CD4-positive, alpha-beta T cell (primary cell): ENCODE measurements at regions not wholly inside any gene's neighbourhood (a gene's known extent, or its start where the extent isn't known, plus 50 kb on each side); places are given as distances from the start of the nearest gene placed in this dataset.

Source experiments
- ATAC-seq: fragments of 200-7000 bp; cut with Tn5 transposase; one replicate; pipeline ENCODE4 v1.10.0; 2022; ENCODE audit warnings: mild to moderate bottlenecking; ENCODE audit not compliant: poor library complexity
- CTCF ChIA-PET: fragments of 350-600 bp; sonication (Branson Sonifier 250); formaldehyde crosslinking; loops from one replicate; lab custom pipeline; 2021; ENCODE audit warnings: antibody characterized with exemption, inconsistent platforms; lab: Charles Lee
- POLR2A ChIA-PET: fragments of 350-600 bp; sonication (Branson Sonifier 250); formaldehyde crosslinking; loops from one replicate; lab custom pipeline; 2021; ENCODE audit warnings: antibody characterized with exemption, inconsistent platforms; lab: Charles Lee
- DNase-seq, 14 experiments: peaks; one replicate each; pipeline ENCODE4 v3.0.0-alpha.2; 2013 to 2020; ENCODE audit warnings: mixed read lengths in 2 of 14
- H3K27ac ChIP-seq, 2 donors: one replicate each; pipeline versions ENCODE4 v1.5.1 to v1.7.0; 2013; ENCODE audit warnings: low read length in 2 of 2, low read depth in 1 of 2, mild to moderate bottlenecking in 1 of 2
- H3K27me3 ChIP-seq, 2 experiments: 1 replicate in 1 of 2; 2 replicates in 1 of 2; pipeline versions ENCODE4 v1.6.1 to v1.7.0; 2013; ENCODE audit warnings: low read length in 2 of 2, control low read depth in 1 of 2, mild to moderate bottlenecking in 1 of 2, moderate library complexity in 1 of 2; ENCODE audit not compliant: insufficient read depth in 2 of 2, control insufficient read depth in 1 of 2
- H3K36me3 ChIP-seq: one replicate; pipeline ENCODE4 v1.6.1; 2013; ENCODE audit warnings: low read length, control low read depth; ENCODE audit not compliant: insufficient read depth
- H3K4me1 ChIP-seq: one replicate; pipeline ENCODE4 v1.6.1; 2013; ENCODE audit warnings: low read length, control low read depth; ENCODE audit not compliant: insufficient read depth
- H3K4me3 ChIP-seq: one replicate; pipeline ENCODE4 v1.5.1; 2013; ENCODE audit warnings: mild to moderate bottlenecking, low read length, moderate library complexity
- H3K9me3 ChIP-seq, 2 experiments: 1 replicate in 1 of 2; 2 replicates in 1 of 2; pipeline versions ENCODE4 v1.6.1 to v1.7.0; 2013; ENCODE audit warnings: low read length in 2 of 2, mild to moderate bottlenecking in 2 of 2, control low read depth in 1 of 2, moderate library complexity in 1 of 2; ENCODE audit not compliant: control insufficient read depth in 1 of 2, insufficient read depth in 1 of 2
- H3K27ac Mint-ChIP-seq: one replicate; pipeline ENCODE4 v1.8.0; 2020; ENCODE audit warnings: mixed read lengths
- H3K27me3 Mint-ChIP-seq: one replicate; pipeline ENCODE4 v1.8.0; 2021; ENCODE audit warnings: mixed read lengths
- H3K36me3 Mint-ChIP-seq: one replicate; pipeline ENCODE4 v1.8.0; 2021; ENCODE audit warnings: low read depth, mixed read lengths
- H3K4me1 Mint-ChIP-seq: one replicate; pipeline ENCODE4 v1.8.0; 2021; ENCODE audit warnings: low read depth, mixed read lengths
- H3K4me3 Mint-ChIP-seq: one replicate; pipeline ENCODE4 v1.8.0; 2020; ENCODE audit warnings: mild to moderate bottlenecking, mixed read lengths
- H3K9me3 Mint-ChIP-seq: one replicate; pipeline ENCODE4 v1.8.0; 2020; ENCODE audit warnings: mixed read lengths
- intact Hi-C, 2 experiments: fragments of 100-400 bp; cut with DNase I in 1 of 2; cut with micrococcal nuclease in 1 of 2; formaldehyde crosslinking; loops; one replicate each; pipeline versions ENCODE4 v1.15.1 to v1.9.0; 2023 to 2025; cut with DNase I, micrococcal nuclease
- TF ChIP-seq, protein P1 (sequence below): fragments of 200-600 bp; IDR thresholded peaks from one replicate; pipeline ENCODE4 v1.8.0; 2022; ENCODE audit warnings: antibody characterized with exemption, mild to moderate bottlenecking

DNA sequence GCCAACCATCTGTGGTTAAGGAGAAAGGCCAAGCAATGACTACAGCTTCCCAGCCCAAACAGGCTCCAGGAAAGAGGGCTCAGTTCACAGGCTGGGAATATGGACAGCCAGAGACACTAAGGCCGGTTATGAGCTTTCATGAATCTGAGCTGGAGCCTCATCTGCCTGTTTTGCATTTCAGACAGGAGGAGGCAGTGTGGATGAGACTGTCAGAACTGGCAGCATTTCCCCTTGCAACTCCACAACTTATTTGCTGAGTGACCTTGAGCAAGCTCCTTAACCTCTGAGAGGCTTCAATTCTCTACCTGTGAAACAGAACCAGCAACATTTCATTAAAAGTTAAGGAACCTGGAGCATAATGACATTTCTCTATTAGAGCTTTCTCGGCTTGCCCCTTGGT, 264.0 kb downstream of the ETS1 start:
- Histone ChIP-seq H3K4me1 (peaks cover 85% of the 10 kb centered on the region), H3K27ac (peak overlapping the region; percentile 89 to 91), H3K36me3 (no peaks in the 10 kb centered on the region), H3K9me3 (no peaks in the 10 kb centered on the region), H3K4me3 (no peak overlapping the region), H3K27me3 (no peaks in the 10 kb centered on the region)
- H3K36me3 Mint-ChIP-seq: peaks cover 6% of the 10 kb centered on the region
- H3K4me3 Mint-ChIP-seq: peak overlapping the region; percentile 47
- H3K9me3 Mint-ChIP-seq: no peaks in the 10 kb centered on the region
- DNase-seq: peak in 6 of 14 experiments; percentile 37 to 83 (median 66)
- no peaks in the 10 kb centered on the region for H3K27me3 Mint-ChIP-seq
- intact Hi-C loops: no loop called here
- TF ChIP-seq, protein P1, sequence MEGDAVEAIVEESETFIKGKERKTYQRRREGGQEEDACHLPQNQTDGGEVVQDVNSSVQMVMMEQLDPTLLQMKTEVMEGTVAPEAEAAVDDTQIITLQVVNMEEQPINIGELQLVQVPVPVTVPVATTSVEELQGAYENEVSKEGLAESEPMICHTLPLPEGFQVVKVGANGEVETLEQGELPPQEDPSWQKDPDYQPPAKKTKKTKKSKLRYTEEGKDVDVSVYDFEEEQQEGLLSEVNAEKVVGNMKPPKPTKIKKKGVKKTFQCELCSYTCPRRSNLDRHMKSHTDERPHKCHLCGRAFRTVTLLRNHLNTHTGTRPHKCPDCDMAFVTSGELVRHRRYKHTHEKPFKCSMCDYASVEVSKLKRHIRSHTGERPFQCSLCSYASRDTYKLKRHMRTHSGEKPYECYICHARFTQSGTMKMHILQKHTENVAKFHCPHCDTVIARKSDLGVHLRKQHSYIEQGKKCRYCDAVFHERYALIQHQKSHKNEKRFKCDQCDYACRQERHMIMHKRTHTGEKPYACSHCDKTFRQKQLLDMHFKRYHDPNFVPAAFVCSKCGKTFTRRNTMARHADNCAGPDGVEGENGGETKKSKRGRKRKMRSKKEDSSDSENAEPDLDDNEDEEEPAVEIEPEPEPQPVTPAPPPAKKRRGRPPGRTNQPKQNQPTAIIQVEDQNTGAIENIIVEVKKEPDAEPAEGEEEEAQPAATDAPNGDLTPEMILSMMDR: peak; percentile 52
- H3K27ac Mint-ChIP-seq: peak overlapping the region; percentile 93
- POLR2A ChIA-PET: interaction anchor here (0.6 to 7.8 kb wide), 38 partner anchors 12 to 520 kb away, joined by 3 to 98 read pairs (median 6); no protein-coding TSS in a partner anchor
- CTCF ChIA-PET: interaction anchor here (0.7 to 5.5 kb wide), 27 partner anchors 10 to 434 kb away, joined by 3 to 37 read pairs (median 4); no protein-coding TSS in a partner anchor
- peaks cover 84% of the 10 kb centered on the region for H3K4me1 Mint-ChIP-seq
- peak; percentile 10 for ATAC-seq

GRCh38 chr11:128318856-128319474, 268.4 kb downstream of the ETS1 start:
- ATAC-seq: peak; percentile 80
- ChIA-PET CTCF (interaction anchor here (0.6 to 2.1 kb wide), 14 partner anchors 12 to 438 kb away, joined by 3 to 9 read pairs (median 4); no protein-coding TSS in a partner anchor), POLR2A (interaction anchor here (0.6 to 4.1 kb wide), 10 partner anchors 10 to 311 kb away, joined by 3 to 38 read pairs (median 6); no protein-coding TSS in a partner anchor)
- Histone ChIP-seq H3K4me3 (no peak overlapping the region), H3K36me3 (peaks cover 3% of the 10 kb centered on the region), H3K27me3 (no peaks in the 10 kb centered on the region), H3K9me3 (peaks cover 7 to 21% of the 10 kb centered on the region in 2 experiments), H3K4me1 (peaks cover 56% of the 10 kb centered on the region), H3K27ac (peak overlapping the region; percentile 9 to 70)
- DNase-seq: peak in 11 of 14 experiments; percentile 27 to 95 (median 58)
- no peaks in the 10 kb centered on the region for H3K27me3 Mint-ChIP-seq
- intact Hi-C loops: no loop called here
- peak overlapping the region; percentile 17 for H3K4me3 Mint-ChIP-seq
- H3K9me3 Mint-ChIP-seq: peaks cover 7% of the 10 kb centered on the region
- peaks cover 86% of the 10 kb centered on the region for H3K4me1 Mint-ChIP-seq
- TF ChIP-seq, protein P1: peak; percentile 25
- peaks cover 43% of the 10 kb centered on the region for H3K36me3 Mint-ChIP-seq
- H3K27ac Mint-ChIP-seq: peak overlapping the region; percentile 87

DNA sequence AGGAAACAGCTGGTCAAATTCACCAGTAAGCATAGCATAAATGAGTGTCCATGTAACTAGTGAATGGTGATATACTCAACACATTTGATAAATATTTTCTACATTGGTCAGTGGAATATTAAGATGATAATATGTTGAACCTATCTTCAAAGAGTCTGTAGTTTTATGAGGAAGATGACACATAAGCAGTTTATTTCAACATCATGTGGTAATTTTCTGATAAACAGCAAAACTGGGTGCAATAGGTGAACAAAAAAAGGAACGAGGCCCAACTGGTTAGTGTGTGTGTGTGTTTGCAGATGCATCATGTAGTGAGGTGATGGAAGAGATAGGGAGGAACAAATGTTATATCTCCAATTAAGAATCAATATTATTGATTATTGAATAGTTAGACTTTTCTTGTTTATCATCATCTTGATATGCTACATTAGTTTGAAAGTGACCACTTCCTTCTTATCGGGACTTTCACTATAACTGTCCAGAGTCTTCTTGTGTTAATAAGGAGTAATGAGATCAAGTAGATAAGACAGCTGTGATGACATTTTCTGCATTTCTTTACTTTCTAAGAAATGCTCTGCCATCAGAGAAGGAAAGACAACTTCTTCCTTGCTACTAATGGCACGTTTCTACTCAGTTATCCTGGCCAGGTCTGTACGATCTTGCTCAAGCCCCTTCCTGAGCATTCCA, 270.7 kb downstream of the ETS1 start:
- no peak overlapping the region for H3K27ac ChIP-seq
- H3K27ac Mint-ChIP-seq: peak overlapping the region; percentile 87
- ATAC-seq: no peak
- H3K4me3 ChIP-seq: no peak overlapping the region
- H3K4me3 Mint-ChIP-seq: no peak overlapping the region
- peaks cover 38% of the 10 kb centered on the region for H3K4me1 ChIP-seq
- ChIA-PET CTCF (no interaction called here), POLR2A (interaction anchor here (1.5 to 4.1 kb wide), 7 partner anchors 12 to 160 kb away, joined by 4 to 38 read pairs (median 7); no protein-coding TSS in a partner anchor)
- no peaks in the 10 kb centered on the region for H3K27me3 Mint-ChIP-seq
- H3K27me3 ChIP-seq: no peaks in the 10 kb centered on the region
- no peak for DNase-seq
- peaks cover 7 to 27% of the 10 kb centered on the region in 2 experiments for H3K9me3 ChIP-seq
- intact Hi-C loops: no loop called here
- H3K36me3 ChIP-seq: peaks cover 3% of the 10 kb centered on the region
- H3K9me3 Mint-ChIP-seq: peaks cover 10% of the 10 kb centered on the region
- peaks cover 66% of the 10 kb centered on the region for H3K36me3 Mint-ChIP-seq
- TF ChIP-seq, protein P1: no peak
- H3K4me1 Mint-ChIP-seq: peaks cover 83% of the 10 kb centered on the region
